NCI-H446 (cell line): ENCODE measurements at regions not wholly inside any gene's neighbourhood (a gene's known extent, or its start where the extent isn't known, plus 50 kb on each side); places are given as distances from the start of the nearest gene placed in this dataset.

Source experiments
- DNase-seq, 2 experiments: peaks; one replicate each; lab custom pipeline; 2025; lab: John Stamatoyannopoulos, UW

DNA sequence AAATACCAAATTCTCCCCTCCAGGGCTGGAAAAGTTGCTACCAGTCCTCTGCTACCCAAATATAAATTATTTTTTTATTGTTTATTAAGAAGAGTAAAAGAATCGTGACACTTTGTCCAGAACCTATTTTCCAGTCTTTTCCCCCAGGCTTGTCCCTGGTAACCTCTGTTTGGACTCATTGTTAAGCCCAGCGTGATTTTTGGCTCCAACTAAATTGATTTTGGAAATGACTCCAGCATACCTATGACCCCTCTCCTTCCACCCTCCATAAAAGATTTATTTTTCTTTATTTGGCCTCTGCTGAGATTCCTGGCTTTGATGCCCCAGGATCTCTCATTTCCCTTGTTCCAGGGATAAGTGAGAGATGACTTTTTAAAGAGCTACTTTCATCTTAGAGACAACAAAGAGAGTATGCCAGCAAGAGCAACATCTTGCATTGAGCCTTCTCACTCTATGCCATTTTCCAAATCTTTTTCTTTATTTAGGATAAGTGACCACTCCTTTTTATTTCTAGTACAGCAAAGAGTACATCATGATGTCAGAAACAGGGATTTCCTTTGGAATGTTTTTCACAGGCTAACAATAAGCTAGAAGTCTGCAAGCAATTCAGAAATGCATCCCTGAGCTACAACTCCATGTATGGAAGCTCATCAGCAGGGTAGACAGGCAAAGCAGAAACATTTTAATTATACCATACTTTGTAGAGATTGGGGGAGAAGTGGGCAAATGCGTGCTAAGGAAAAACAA, 75.8 kb downstream of the DAD1 start:
- DNase-seq, result no peak

DNA sequence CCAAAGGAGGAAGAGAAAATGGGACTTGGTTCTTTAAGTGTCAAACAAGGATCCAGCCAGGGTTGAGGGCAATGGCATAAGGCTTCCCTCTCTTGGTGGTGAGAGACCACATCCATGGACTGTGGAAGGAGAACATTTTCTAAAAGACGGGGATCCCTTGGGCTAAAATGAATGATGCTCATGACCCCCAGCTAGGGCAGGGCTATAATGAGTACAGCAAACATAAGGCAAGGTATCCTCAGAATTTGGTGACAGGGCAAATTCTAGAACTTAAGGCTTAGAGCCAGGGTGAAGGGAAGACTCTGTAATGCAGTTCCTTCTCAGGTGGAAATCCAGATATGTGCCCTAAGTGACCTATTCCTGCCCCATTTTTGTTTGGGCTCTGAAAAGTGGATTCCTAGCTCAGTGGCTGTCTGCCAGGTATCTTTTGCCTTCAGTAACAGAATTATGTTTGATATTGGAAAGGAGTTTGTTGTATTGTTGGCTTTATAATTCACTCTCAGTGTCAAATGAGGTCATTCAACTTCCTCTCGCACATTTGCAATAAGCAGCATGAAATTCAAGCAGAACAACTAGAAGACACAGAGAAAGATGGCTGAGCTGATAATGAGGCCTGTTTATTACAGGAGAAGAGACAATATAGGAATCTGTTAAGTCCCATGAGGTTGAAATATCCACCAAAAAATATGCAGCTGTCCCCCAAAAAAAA, 76.8 kb downstream of the DAD1 start:
- DNase-seq, result no peak

DNA sequence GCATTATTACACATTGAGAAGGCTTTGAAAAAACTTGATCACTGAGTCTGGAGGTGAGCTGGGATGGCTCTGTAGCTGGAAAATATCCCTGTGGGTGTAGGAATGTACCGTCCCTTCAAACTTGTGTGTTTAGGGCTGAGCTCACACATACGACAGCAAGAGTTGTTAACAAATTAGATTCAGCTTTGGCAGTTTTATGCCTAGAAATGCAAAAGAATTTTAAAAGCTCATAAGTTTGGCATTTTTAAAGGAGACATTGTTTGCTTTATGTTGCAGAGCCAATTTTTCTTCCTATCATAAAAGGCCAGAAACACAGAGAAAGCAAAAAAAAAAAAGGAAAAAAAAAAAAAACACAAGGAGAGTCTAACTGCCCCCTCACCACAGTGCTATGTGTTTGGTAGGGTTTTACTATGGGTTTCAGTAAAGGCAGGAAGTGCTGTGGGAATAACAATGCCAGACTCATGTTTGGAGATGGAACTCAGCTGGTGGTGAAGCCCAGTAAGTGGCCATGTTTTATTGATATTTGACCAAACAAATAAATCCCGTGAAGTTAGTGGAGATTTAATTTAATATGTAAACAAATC, 78.4 kb downstream of the DAD1 start:
- no peak for DNase-seq

DNA sequence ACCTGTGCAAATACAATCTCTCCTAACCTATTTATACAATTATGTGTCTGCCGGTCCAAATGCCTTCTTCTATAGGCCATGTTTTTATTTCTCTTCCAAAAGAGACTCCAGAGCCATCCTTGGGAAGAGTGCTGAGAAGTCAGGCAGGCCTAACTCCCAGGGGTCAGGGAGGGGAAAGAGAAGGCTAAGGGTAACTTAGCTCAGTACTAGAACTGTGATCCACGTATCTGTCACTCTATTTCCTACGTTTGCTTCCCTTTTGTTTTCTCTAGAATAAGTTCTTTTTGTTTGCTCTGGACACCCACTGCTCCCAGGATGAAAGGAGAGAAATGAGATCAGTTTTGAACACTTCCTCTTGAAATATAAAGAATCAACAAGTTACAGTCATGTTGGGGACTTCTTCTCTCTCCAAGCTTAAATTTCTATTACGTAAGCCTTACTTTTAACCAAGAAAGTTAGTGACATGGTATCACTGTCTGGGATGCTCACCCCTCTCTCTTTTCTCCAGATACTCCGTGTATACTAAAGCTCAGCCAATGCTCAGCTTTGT, 79.2 kb downstream of the DAD1 start:
- DNase-seq, result no peak

DNA sequence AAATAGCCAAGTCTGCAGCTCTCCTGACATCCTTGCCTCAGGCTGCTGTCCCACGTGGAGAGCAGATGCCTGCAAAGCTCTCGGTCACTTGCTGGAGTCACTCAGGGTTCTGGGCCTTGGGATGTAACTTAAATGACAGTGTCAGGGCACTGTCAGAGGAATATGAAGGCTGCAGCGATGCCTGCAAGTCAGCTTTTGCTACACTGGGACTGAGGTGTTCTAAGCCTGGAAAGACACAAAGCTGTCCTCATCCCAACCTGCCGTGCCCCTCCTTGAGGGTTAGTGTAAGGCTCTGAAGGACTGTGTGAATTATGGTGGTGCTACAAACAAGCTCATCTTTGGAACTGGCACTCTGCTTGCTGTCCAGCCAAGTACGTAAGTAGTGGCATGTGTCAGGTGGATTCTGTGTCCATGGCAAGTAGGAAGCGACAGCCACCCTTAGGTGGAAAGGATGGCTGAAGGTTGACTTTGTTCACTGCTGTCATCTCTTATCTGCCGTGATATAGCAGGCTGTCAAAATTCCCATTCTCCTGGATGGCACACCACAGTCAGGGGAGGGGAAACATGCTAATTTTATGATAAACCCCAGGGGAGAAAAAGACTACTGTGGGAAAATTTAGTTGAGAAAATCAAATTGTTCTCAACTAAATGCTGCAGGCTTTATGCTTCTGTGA, 79.9 kb downstream of the DAD1 start:
- no peak for DNase-seq

DNA sequence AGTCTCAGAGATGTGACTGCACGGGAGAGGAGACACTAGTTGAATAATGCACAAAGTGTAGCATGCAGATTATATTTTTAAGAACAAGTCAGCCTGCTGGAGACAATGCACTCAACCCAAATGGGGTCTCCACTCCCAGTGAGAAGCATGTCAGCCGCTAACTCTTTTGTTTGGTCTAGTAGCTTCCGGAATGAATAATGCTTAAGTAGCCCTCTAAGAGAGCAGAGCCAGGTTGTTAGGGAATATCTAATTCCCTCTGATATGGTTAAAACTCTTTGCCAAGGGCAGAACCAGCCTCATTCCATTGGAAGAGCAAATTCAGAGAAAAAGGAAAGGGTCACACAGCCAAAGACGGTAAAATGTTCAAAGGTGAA, 80.4 kb downstream of the DAD1 start:
- DNase-seq, result no peak

DNA sequence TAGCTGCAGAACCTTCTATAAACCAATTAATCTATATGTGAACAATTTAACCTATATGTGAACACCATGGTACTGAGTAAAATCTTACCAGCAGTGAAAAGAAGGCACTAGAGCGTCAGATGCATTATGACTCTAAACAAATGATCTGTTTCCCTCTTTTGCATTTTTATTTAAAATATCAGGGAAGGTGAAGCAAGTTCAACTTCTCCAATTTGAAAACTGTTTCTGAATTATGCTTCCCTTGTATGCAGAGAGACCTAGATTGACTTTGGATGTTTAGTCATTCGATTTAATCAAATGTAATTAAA, 80.9 kb downstream of the DAD1 start:
- no peak for DNase-seq

DNA sequence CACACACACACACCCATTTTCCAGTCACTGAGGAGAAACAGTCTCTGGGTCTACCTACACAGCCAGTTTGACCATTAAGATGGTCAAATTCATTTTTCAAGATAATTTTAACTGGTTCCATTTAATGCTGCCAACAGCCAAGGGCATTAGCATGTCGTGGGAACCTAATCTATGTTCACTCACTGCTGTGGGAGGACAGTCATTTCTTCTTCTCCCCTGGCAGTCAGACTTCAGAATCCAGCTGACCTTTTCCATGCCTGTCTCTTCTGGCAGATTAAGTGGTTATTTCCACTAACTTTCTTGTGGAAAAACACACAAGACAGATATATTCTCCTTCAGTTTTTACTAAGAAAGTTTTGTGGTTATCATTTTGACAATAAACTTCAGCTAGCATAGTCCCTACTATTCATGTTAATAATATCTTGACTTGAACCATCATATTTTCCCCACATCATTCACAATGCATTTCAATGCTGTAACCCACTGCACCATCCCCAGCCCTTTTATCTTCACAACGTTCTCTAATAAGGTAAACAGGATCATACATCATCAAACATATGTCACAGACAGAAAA, 82.2 kb downstream of the DAD1 start:
- no peak for DNase-seq

DNA sequence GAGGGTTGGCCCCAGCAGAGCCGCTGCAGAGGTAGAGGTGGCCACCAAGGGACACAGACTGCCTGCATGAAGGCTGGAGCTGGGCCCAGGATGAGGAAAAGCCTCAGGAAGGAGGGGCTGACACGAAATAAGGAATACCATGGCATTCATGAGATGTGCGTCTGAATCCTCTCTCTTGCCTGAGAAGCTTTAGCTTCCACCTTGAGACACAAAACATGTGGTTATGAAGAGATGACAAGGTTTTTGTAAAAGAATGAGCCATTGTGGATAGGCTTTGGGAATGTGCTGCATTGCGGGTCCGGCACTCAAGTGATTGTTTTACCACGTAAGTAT, 82.7 kb downstream of the DAD1 start:
- no peak for DNase-seq

DNA sequence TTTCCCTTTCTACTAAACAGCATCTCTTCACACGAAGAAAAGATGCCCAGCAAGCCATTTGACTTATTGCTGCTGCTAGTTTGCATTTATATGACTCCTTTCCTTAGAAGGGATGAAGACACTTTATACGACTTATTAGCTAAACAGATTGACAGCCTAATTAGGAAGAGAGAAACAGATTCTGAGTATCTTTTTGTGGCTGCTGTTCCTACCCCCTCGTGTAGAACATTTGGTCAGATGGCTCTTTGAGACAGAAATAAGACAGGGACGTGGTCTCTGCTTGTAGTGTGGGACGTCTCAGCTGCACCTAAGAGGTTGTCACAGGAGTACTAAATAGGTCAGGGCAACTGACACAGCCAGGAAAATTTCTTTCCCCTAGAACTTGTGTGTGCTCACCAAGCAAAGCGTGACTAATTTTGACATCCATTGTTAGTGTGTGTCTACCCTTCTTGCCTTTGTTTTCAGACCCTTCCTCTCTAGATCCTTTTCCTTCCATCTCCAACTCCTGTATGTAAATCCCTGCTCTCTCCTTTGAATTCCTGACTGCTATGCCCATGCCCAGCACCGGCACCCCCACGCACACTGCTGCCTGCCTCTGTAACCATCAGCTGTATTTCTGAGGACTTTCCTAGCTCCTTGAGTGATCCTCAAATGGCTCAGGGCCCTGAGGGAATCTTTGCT, 83.2 kb downstream of the DAD1 start:
- DNase-seq, result no peak

DNA sequence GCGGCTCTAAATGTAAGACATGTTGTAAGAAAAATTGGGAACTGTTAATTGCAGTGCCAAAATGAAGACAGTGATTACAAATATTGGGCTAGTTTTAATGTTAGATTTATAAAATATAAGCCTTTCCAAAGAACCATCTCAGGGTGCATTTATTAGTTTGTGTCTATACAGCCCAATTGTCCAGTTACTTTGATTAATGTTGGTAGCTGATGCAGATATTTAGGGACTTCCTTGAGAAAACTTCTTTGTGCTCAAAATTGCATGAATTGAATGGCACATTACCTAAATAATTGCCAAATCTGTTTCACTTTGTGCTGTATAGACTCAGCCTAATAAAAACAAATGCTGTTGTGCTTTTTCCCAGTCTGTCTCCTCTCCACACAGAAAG, 83.7 kb downstream of the DAD1 start:
- DNase-seq, result no peak

DNA sequence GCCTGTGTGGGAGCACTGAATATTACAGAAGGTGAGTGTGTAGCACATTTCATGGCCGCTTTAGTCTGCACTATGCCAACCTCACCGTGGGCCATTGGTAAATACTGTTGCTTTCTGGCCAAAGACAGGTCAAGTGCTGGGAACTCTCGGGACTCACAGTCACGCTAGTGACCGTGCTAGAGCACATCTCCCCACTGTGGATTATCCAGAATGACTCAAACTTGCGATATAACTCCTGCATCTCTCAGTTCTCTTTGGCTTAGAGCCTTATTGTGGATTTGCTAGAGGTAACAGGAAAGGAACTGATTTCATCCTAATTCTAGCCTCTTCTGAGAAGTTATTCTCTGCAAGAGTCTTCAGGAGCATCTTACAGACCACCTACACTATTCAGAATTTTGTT, 86.5 kb downstream of the DAD1 start:
- DNase-seq, result no peak

DNA sequence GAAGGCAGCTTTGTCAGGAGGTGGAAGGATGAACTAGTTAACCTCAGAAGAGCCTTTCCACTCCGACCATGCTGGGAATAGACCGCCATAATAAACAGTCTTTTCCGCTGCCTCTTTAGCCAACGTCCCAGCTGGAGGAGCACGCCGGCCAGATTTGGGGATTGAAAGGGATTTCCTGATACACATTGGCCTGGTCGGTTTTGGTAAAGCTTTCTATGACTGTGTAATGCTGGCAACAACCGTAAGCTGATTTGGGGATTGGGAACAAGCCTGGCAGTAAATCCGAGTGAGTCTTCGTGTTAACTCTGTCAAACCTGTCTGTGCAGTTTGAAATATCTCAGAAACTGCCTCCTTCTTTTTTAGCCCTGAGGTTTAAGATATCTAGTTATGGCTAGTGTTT, 87.0 kb downstream of the DAD1 start:
- no peak for DNase-seq

DNA sequence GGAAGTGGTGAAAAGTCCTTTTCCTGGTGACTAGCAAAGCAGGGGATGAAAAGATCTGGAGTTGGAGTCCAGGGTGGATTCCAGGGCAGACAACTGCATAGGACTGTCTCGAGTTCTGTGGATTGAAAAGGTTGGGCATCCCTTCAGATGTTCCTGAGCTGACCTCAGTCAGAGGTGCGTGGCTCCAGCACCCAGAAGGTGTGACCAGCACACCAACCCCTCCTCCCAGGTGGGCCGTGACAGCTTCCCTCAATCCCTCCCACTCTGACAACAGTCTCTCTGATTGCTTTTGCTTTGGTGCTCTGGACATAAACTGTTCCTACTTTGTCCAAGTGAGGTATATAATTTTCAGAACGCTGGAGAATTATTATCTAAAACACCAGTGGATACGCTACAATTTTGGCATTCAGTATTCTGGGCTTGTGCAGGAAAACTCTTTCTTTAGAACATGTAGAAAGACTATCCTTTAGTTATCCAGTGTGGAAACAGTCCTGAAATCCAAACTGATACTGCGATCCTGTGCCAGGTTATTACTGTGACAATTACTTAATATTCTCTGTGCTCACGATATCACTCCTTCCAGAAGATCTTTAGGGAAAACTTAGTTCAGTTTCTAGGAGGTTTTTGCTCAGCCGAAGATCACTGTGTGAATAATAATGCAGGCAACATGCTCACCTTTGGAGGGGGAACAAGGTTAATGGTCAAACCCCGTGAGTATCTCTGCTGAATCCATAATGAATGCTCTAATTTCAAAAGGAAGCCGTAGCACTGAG, 87.9 kb downstream of the DAD1 start:
- no peak for DNase-seq

DNA sequence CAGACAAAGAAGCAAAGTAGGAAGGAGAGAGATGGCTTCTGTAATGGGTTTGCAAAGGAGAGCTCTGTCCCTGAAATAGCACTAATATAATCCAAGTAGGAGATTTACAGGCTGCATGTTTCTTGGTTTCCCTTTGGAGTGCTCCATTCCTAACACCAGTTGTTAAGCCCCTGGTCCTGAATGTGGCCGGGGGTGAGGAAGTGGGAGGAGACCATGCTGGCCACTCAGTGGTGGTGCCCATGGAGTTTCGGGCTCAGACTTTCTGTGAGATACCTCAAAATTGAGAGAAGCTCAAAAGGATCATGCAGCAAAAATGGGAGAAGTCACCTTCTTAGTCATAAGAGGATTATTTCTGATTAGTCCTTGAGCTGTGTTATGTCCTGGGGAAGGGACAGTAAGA, 88.5 kb downstream of the DAD1 start:
- no peak for DNase-seq

DNA sequence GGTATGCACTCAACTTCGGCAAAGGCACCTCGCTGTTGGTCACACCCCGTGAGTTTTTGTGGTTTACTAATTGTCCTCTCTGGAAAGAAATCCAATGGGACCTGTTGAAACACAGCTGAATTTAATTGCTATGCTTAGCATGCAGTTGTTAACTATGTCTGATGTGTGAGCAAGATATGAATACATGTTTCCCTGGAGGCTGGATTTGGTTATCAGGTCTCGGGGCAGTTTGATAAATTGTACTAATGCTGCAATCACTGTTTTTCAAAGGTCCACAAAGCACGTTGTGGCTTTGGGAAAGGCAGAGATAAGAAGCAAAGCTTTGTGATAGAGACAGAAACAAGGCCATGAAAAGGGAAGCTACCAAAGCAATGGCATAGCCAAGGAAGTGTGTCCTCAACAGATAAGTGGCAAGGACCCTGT, 91.3 kb downstream of the DAD1 start:
- no peak for DNase-seq

DNA sequence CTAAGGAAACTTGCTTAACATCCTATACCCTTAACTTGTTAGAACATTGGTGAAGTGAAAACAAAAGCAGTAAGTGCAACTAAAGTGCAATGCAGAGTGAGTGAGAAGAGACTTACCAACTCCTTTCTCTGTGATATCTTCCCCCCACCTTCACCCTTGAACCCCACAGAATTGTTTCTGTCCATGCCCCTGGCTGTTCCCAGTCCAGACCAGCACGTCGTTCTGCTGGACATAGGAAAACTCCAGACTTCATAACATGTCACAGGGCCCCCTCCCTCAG, 91.9 kb downstream of the DAD1 start:
- DNase-seq, result no peak

DNA sequence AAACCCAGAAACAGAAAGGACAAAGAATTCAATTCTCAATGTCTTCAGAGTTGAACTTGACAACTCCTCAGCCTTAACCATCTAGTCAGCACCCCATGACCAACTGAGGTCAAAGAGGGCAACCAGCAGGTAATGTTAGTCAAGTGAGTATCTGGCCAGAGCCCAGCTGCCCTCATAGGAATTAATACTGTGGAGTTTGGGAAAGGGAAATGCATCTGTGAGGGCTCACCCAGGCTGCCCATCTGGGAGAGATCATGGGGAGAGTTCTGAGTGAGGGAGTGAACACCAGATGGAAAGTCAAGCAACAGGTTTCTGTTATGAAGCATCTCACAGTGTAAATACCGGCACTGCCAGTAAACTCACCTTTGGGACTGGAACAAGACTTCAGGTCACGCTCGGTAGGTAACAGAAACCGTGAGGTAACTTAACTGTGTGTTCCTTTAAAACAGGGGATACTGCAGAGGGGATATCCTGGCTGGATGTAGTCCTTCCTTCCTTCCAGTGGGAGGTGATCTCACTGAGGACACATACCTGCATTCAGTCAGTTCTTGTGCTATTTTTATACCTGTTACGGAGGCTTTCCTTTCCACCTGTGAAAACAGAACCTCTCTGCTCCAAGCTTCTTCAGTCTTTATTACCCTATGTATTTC, 94.4 kb downstream of the DAD1 start:
- DNase-seq, result no peak

DNA sequence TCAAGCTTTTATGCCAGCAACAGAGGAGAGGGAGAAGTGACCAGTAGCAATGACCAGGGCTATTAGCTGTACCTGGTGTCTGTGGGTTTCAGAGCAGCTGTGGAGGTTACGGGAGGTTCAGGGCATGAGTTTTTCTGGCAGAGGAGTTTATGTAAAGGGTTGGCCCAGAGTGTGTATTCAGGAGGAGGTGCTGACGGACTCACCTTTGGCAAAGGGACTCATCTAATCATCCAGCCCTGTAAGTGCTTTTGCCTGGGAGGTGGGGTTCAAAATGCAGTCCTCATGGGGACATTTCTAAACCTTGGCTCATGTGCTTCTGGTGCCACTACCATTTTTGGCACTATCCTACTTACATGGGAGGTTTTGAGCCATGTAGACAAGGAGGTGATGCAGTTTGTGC, 95.3 kb downstream of the DAD1 start:
- DNase-seq, result no peak

DNA sequence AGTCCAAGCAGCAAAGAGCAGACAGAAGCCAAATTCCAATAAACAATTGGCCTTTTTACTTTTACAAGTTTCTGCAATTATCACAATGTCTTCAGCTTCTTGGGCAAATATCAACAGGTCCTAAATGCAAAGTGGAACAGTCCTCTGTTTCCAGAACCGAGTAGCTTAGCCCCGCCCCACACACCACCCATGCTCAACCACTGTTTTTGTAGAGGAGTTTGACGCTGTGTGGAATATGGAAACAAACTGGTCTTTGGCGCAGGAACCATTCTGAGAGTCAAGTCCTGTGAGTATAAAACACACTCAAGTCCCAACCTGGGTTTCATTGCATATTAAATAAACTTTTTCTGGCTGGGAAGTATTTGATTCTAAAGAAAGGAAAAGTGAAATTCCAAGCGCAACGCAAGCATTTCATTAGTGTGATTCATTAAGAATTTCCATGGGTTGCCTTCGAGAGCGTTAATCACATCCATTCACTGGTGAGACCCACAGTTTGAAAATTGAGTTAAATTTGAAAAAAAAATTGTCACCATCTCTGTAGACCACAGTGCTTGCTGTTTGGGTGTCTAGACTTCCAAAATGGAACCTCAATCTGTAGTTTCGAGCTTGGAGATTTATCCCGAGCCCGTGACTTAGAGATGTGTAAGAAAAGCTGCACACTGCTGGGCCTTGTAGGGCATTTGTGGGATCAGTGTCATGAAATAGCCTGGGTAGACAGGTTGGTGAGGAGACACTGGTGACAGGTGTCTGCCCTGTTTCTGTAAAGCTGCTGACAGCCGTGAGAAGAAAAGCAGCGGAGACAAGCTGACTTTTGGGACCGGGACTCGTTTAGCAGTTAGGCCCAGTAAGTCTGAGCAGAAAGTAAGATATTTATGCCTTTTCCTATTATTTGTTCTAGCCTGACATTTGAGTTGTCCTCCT, 96.1 kb downstream of the DAD1 start:
- DNase-seq, result no peak
